AG04450 (cell line): ENCODE measurements at regions not wholly inside any gene's neighbourhood (a gene's known extent, or its start where the extent isn't known, plus 50 kb on each side); places are given as distances from the start of the nearest gene placed in this dataset.

Experiments used
- CTCF ChIA-PET: fragments of 300-600, 350-600 bp; formaldehyde crosslinking; extraction: SDS; loops from one replicate; lab custom pipeline; 2022; ENCODE audit warnings: antibody characterized with exemption, inconsistent platforms; lab: Charles Lee
- POLR2A ChIA-PET: fragments of 350-600 bp; formaldehyde crosslinking; extraction: SDS; loops from one replicate; lab custom pipeline; 2021; ENCODE audit warnings: antibody characterized with exemption, inconsistent platforms; lab: Yijun Ruan, JAX
- DNase-seq: peaks from one replicate; pipeline ENCODE4 v3.0.0-alpha.2; 2011; ENCODE audit warnings: low read depth, low spot score
- H3K27ac ChIP-seq: one replicate; pipeline ENCODE4 v1.5.1; 2012; ENCODE audit warnings: low read depth, low read length, control low read depth
- H3K27me3 ChIP-seq: one replicate; pipeline ENCODE4 v1.6.0; 2012; ENCODE audit warnings: low read length; ENCODE audit not compliant: control insufficient read depth, insufficient read depth
- H3K4me3 ChIP-seq: 2 replicates; pipeline ENCODE4 v1.5.1; 2011; ENCODE audit warnings: mild to moderate bottlenecking, low read depth, low read length, control low read depth
- H3K9me3 ChIP-seq: 2 replicates; pipeline ENCODE4 v1.5.1; 2012; ENCODE audit warnings: low read length; ENCODE audit not compliant: control insufficient read depth, insufficient read depth
- CTCF ChIP-seq: IDR thresholded peaks from 2 replicates; pipeline ENCODE4 v1.5.1; 2011; ENCODE audit warnings: low read depth, low read length, control low read depth, inconsistent platforms

GRCh38 chr16:86942151-86943051 is 364.1 kb downstream of the FOXL1 start:
- no peak overlapping the region for H3K4me3 ChIP-seq
- DNase-seq, result no peak
- CTCF ChIA-PET, result no interaction called here

DNA sequence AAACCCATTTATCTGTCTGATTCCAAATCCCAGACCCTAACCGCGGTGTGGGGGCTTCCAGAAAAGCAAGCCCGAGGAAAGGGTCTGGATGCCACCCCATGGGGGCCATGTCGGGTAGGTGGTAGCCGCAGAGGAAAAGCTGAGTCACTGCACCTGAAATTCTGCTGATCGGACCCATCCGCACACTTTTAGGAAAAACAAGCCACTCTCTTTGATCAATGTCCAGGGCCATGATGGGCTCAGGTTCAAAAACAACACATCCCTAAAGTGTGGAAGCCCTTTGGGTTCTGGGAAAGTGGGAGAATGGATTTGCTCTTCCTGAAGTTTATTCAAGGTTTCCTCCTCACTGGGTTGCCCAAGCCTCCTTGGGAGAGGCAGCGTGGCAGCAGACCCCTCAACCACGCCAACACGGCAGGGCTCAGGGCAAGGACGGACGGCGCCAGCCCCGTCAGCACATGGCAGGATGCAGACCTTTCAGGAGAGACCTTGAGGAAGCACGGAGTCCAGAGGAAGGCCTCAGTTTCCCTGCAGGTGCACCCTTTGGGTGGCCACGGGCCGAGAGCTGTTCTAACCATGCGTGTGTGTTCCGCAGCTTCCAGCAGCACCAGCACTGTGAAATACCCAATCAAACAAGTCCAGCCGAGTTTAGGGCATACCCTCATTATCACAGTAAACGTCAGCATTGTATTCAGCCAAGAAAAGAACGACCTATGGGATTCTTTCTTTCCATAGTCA is 367.0 kb downstream of the FOXL1 start:
- H3K9me3 ChIP-seq, result peaks cover 3% of the 10 kb centered on the region; the same call in 1 of the 2 replicates
- ChIA-PET CTCF (no interaction called here), POLR2A (no interaction called here)
- H3K27ac ChIP-seq, result no peak overlapping the region
- no peak for DNase-seq
- no peaks in the 10 kb centered on the region for H3K27me3 ChIP-seq
- no peak for TF ChIP-seq CTCF
- no peak overlapping the region for H3K4me3 ChIP-seq

More at GRCh38 chr16:86942151-86943051, 364.1 kb downstream of the FOXL1 start:
- no peaks in the 10 kb centered on the region for H3K27me3 ChIP-seq
- no peak overlapping the region for H3K27ac ChIP-seq
- no peak for TF ChIP-seq CTCF
- H3K9me3 ChIP-seq, result peaks cover 6% of the 10 kb centered on the region
- POLR2A ChIA-PET, result no interaction called here

GRCh38 chr16:86946396-86946795 is 368.0 kb downstream of the FOXL1 start:
- H3K9me3 ChIP-seq, result peaks cover 3% of the 10 kb centered on the region; the same call in 1 of the 2 replicates
- TF ChIP-seq CTCF, result no peak
- H3K4me3 ChIP-seq, result no peak overlapping the region
- ChIA-PET POLR2A (no interaction called here), CTCF (no interaction called here)
- no peak for DNase-seq
- no peaks in the 10 kb centered on the region for H3K27me3 ChIP-seq
- H3K27ac ChIP-seq, result no peak overlapping the region

- ChIA-PET CTCF (no interaction called here), POLR2A (no interaction called here)
- H3K9me3 ChIP-seq, result peaks cover 3% of the 10 kb centered on the region; the same call in 1 of the 2 replicates
- no peak for DNase-seq
- no peak for TF ChIP-seq CTCF
- H3K4me3 ChIP-seq, result no peak overlapping the region
- no peak overlapping the region for H3K27ac ChIP-seq
- no peaks in the 10 kb centered on the region for H3K27me3 ChIP-seq
Observed at GRCh38 chr16:86946981-86947380, 368.6 kb downstream of the FOXL1 start.

DNA sequence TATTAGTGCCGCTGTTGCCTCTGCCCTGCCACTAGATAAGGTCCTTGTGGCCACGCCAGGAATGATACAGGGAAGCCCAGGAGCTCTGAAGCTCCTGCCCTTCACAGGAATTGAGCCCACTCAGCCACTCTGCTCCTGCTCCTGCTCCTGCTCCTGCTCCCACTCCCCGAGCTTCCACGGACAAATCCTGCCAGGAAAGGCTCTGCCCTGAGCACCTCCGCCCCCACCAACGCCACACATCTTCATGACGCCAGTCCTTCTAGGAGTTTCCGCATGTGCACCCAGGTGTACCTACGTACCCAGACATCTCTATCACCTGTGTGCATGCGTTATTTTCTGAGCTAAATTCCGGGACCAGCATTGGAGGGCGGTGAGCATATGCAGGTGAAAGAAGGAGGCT is 369.1 kb downstream of the C16orf95 start:
- TF ChIP-seq CTCF, result no peak
- DNase-seq, result no peak
- Histone ChIP-seq H3K27ac (no peak overlapping the region), H3K27me3 (no peaks in the 10 kb centered on the region), H3K9me3 (peaks cover 3% of the 10 kb centered on the region; the same call in 1 of the 2 replicates), H3K4me3 (no peak overlapping the region)
- ChIA-PET POLR2A (no interaction called here), CTCF (no interaction called here)
